B cell (primary cell): ENCODE measurements at regions not wholly inside any gene's neighbourhood (a gene's known extent, or its start where the extent isn't known, plus 50 kb on each side); places are given as distances from the start of the nearest gene placed in this dataset.

Experiments
- ATAC-seq: fragments of 200-7000 bp; cut with Tn5 transposase; one replicate; pipeline ENCODE4 v1.10.0; 2021; ENCODE audit warnings: low read depth, mild to moderate bottlenecking, moderate number of reproducible peaks, moderate library complexity
- CTCF ChIA-PET: fragments of 350-600 bp; sonication (Branson Sonifier 250); formaldehyde crosslinking; loops from one replicate; lab custom pipeline; 2021; ENCODE audit warnings: antibody characterized with exemption, inconsistent platforms; lab: Charles Lee
- POLR2A ChIA-PET: fragments of 350-600 bp; sonication (Branson Sonifier 250); formaldehyde crosslinking; loops from one replicate; lab custom pipeline; 2021; ENCODE audit warnings: antibody characterized with exemption; lab: Charles Lee
- DNase-seq: peaks from one replicate; pipeline ENCODE4 v3.0.0; 2013
- H2AFZ ChIP-seq: 2 replicates; pipeline ENCODE4 v1.6.1; 2012; ENCODE audit warnings: mild to moderate bottlenecking, low read depth, low read length; ENCODE audit not compliant: insufficient read depth, poor library complexity, severe bottlenecking
- H3K27ac ChIP-seq, 2 donors: 1 replicate in 1 of 2; 2 replicates in 1 of 2; pipeline ENCODE4 v1.5.1; 2012 to 2013; ENCODE audit warnings: low read length in 2 of 2, mild to moderate bottlenecking in 2 of 2, moderate library complexity in 1 of 2
- H3K27me3 ChIP-seq, 4 experiments: fragments of 200-600 bp in 1 of 4; sonication (generic) in 1 of 4; replicated peaks in 1 of 4; 1 replicate in 2 of 4; 2 replicates in 2 of 4; pipeline versions ENCODE4 v1.6.1 to v1.7.0; 2013 to 2016; ENCODE audit warnings: low read length in 3 of 4, mild to moderate bottlenecking in 2 of 4, mixed read lengths in 1 of 4, moderate library complexity in 1 of 4; ENCODE audit not compliant: insufficient read depth in 4 of 4, control insufficient read depth in 3 of 4; ENCODE audit errors: control extremely low read depth in 1 of 4
- H3K36me3 ChIP-seq, 2 experiments: replicated peaks in 1 of 2; 1 replicate in 1 of 2; 2 replicates in 1 of 2; pipeline versions ENCODE4 v1.6.1 to v1.7.1; 2013; ENCODE audit warnings: low read length in 1 of 2; ENCODE audit not compliant: insufficient read depth in 2 of 2, control insufficient read depth in 1 of 2; ENCODE audit errors: control extremely low read depth in 1 of 2, extremely low read depth in 1 of 2
- H3K4me1 ChIP-seq, 2 donors: fragments of 200-600 bp in 1 of 2; sonication (generic) in 1 of 2; 1 replicate in 1 of 2; 2 replicates in 1 of 2; pipeline versions ENCODE4 v1.5.1 to v1.6.1; 2013 to 2017; ENCODE audit warnings: low read length in 2 of 2; ENCODE audit not compliant: control insufficient read depth in 2 of 2, insufficient read depth in 2 of 2
- H3K4me2 ChIP-seq: replicated peaks from 2 replicates; pipeline ENCODE3; 2012; ENCODE audit warnings: mild to moderate bottlenecking, low read depth, low read length; ENCODE audit not compliant: poor library complexity, severe bottlenecking
- H3K4me3 ChIP-seq, 5 experiments: fragments of 200-600 bp in 1 of 5; sonication (generic) in 1 of 5; 1 replicate in 3 of 5; 2 replicates in 2 of 5; pipeline versions ENCODE4 v1.5.1 to v1.7.0; 2011 to 2016; ENCODE audit warnings: low read length in 4 of 5, mild to moderate bottlenecking in 4 of 5, low read depth in 2 of 5, control low read depth in 1 of 5, moderate library complexity in 1 of 5; ENCODE audit not compliant: insufficient read depth in 1 of 5; ENCODE audit errors: control extremely low read depth in 1 of 5, extremely low read depth in 1 of 5
- H3K79me2 ChIP-seq: fragments of 200-600 bp; sonication (generic); one replicate; pipeline ENCODE4 v1.6.0; 2016; ENCODE audit warnings: low read length; ENCODE audit not compliant: control insufficient read depth, insufficient read depth
- H3K9ac ChIP-seq: fragments of 200-600 bp; sonication (generic); 2 replicates; pipeline ENCODE4 v1.6.1; 2017; ENCODE audit warnings: mild to moderate bottlenecking, low read length, moderate library complexity
- H3K9me3 ChIP-seq, 3 donors: one replicate each; pipeline versions ENCODE4 v1.6.1 to v1.7.1; 2013; ENCODE audit warnings: low read length in 2 of 3; ENCODE audit not compliant: control insufficient read depth in 2 of 3, insufficient read depth in 1 of 3; ENCODE audit errors: control extremely low read depth in 1 of 3
- H4K20me1 ChIP-seq: 2 replicates; pipeline ENCODE4 v1.6.0; 2012; ENCODE audit warnings: mild to moderate bottlenecking, low read length; ENCODE audit not compliant: insufficient read depth, control insufficient read depth, poor library complexity, severe bottlenecking
- H3K27ac Mint-ChIP-seq: one replicate; pipeline ENCODE4 v1.8.0; 2021; ENCODE audit warnings: mixed read lengths
- H3K27me3 Mint-ChIP-seq: one replicate; pipeline ENCODE4 v1.8.0; 2021; ENCODE audit warnings: mixed read lengths
- H3K4me1 Mint-ChIP-seq: one replicate; pipeline ENCODE4 v1.8.0; 2021; ENCODE audit warnings: mixed read lengths
- H3K4me3 Mint-ChIP-seq: one replicate; pipeline ENCODE4 v1.8.0; 2021; ENCODE audit warnings: mixed read lengths
- H3K9me3 Mint-ChIP-seq: one replicate; pipeline ENCODE4 v1.8.0; 2022; ENCODE audit warnings: mixed read lengths; ENCODE audit not compliant: insufficient read depth
- EZH2 ChIP-seq: IDR thresholded peaks from 2 replicates; pipeline ENCODE4 v1.6.1; 2012; ENCODE audit warnings: borderline replicate concordance, low read depth, mild to moderate bottlenecking, moderate library complexity, low read length; ENCODE audit not compliant: insufficient read depth, poor library complexity, severe bottlenecking
- WGBS: methylation state at CpG from one replicate; pipeline ENCODE4 v1.1.5; 2013; ENCODE audit warnings: missing lambda C conversion rate; ENCODE audit not compliant: insufficient coverage; 5-methylcytosine and 5-hydroxymethylcytosine counted together
- intact Hi-C: fragments of 100-400 bp; cut with micrococcal nuclease; formaldehyde crosslinking; loops from one replicate; pipeline ENCODE4 v1.10.0; 2022
- TF ChIP-seq, protein P1 (sequence below): fragments of 200-600 bp; IDR thresholded peaks from one replicate; pipeline ENCODE4 v1.8.0; 2022; ENCODE audit warnings: antibody characterized with exemption, mild to moderate bottlenecking

DNA sequence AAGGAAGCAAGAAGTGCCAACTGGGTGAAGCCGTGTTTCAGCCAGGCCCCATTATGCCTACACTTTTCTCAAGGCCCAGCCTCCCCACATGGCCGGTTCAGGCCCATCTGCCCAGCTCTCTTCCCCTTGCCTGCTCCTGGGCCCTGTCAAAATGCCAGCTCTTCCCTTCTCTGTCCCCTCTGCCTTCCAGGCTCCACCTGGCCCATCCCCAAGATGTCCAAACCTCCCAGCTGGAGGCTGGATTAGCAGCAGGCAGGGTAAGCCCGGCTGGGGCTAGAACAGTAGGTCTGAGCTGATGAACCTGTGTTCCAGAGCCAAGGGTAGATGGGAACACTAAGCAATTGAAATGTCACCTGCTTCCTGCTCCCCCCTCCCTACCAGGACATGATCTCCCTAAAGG lies 64.1 kb upstream of the HSPA9 start:
- ATAC-seq (no peak), DNase-seq (no peak)
- ChIA-PET CTCF (no interaction called here), POLR2A (no interaction called here)
- no peaks in the 10 kb centered on the region for H3K9me3 ChIP-seq
- no peak for TF ChIP-seq EZH2
- TF ChIP-seq, protein P1, sequence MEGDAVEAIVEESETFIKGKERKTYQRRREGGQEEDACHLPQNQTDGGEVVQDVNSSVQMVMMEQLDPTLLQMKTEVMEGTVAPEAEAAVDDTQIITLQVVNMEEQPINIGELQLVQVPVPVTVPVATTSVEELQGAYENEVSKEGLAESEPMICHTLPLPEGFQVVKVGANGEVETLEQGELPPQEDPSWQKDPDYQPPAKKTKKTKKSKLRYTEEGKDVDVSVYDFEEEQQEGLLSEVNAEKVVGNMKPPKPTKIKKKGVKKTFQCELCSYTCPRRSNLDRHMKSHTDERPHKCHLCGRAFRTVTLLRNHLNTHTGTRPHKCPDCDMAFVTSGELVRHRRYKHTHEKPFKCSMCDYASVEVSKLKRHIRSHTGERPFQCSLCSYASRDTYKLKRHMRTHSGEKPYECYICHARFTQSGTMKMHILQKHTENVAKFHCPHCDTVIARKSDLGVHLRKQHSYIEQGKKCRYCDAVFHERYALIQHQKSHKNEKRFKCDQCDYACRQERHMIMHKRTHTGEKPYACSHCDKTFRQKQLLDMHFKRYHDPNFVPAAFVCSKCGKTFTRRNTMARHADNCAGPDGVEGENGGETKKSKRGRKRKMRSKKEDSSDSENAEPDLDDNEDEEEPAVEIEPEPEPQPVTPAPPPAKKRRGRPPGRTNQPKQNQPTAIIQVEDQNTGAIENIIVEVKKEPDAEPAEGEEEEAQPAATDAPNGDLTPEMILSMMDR: no peak
- Mint-ChIP-seq H3K27me3 (peaks cover 11% of the 10 kb centered on the region), H3K9me3 (no peaks in the 10 kb centered on the region), H3K4me1 (peaks cover 2% of the 10 kb centered on the region), H3K27ac (no peak overlapping the region), H3K4me3 (no peak overlapping the region)
- H3K9ac ChIP-seq: no peak overlapping the region
- H3K27ac ChIP-seq: no peak overlapping the region
- H3K36me3 ChIP-seq: no peaks in the 10 kb centered on the region
- no peaks in the 10 kb centered on the region for H3K79me2 ChIP-seq
- intact Hi-C loops: no loop called here
- peaks cover 0 to 2% of the 10 kb centered on the region in 2 donors for H3K4me1 ChIP-seq
- WGBS: 92% methylated on average over 2 of the region's 3 CpGs
- H4K20me1 ChIP-seq: no peaks in the 10 kb centered on the region
- no peak overlapping the region for H2AFZ ChIP-seq
- no peak overlapping the region for H3K4me2 ChIP-seq
- H3K27me3 ChIP-seq: peaks cover 0 to 30% (median 4%) of the 10 kb centered on the region in 4 experiments
- no peak overlapping the region for H3K4me3 ChIP-seq

DNA sequence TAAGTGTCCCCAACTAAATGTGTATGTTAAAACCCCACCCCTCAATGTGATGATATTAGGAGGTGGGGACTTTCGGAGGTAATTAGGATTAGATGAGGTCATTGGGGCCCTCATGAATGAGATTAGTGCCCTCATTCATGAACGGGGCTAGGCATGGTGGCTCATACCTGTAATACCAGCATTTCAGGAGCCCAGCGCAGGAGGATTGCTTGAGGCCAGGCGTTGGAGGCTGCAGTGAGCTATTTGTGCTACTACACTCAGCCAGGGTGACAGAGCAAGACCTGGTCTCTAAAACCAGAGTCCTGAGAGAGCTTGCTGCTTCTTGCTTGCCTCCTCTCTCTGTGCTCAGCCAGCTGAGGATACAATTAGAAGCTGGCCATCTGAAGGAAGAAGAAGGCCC lies 62.1 kb upstream of the HSPA9 start:
- POLR2A ChIA-PET: no interaction called here
- Histone ChIP-seq H4K20me1 (no peaks in the 10 kb centered on the region), H3K9me3 (no peaks in the 10 kb centered on the region), H3K9ac (no peak overlapping the region), H3K79me2 (no peaks in the 10 kb centered on the region), H3K27me3 (peaks cover 0 to 34% (median 10%) of the 10 kb centered on the region in 4 experiments), H3K4me3 (no peak overlapping the region), H2AFZ (no peak overlapping the region), H3K4me2 (no peak overlapping the region), H3K36me3 (no peaks in the 10 kb centered on the region), H3K27ac (no peak overlapping the region), H3K4me1 (peaks cover 2 to 3% of the 10 kb centered on the region in 2 donors)
- ATAC-seq (no peak), DNase-seq (no peak)
- CTCF ChIA-PET: no interaction called here
- Mint-ChIP-seq H3K27ac (no peak overlapping the region), H3K4me3 (no peak overlapping the region), H3K27me3 (peaks cover 23% of the 10 kb centered on the region), H3K4me1 (peaks cover 6% of the 10 kb centered on the region), H3K9me3 (no peaks in the 10 kb centered on the region)
- intact Hi-C loops: no loop called here
- 95% methylated on average over 3 of the region's 4 CpGs for WGBS
- TF ChIP-seq EZH2: no peak
- TF ChIP-seq, protein P1: no peak
